ENCODE measurements at regions not wholly inside any gene's neighbourhood (a gene's known extent, or its start where the extent isn't known, plus 50 kb on each side); places are given as distances from the start of the nearest gene placed in this dataset.
"Not testable (repeated sequence)": the region's sequence is repeated elsewhere in the genome, so short reads cannot be mapped to it uniquely, and the experiment has no call there.

- intact Hi-C loops (cut with DNase I), result no loop called here
- DNase-seq, result peak in 1 of 10 donors; percentile 66
These were observed 262.2 kb downstream of the PARM1 start for GRCh38 chr4:75195111-75195510.

GRCh38 chr4:75194180-75194579, 261.3 kb downstream of the PARM1 start:
- DNase-seq, result peak in 1 of 10 donors; percentile 62
- intact Hi-C loops (cut with DNase I), result no loop called here

GRCh38 chr4:75192182-75192581, 259.3 kb downstream of the PARM1 start:
- DNase-seq; intact Hi-C loops (cut with DNase I): not testable (repeated sequence)

DNA sequence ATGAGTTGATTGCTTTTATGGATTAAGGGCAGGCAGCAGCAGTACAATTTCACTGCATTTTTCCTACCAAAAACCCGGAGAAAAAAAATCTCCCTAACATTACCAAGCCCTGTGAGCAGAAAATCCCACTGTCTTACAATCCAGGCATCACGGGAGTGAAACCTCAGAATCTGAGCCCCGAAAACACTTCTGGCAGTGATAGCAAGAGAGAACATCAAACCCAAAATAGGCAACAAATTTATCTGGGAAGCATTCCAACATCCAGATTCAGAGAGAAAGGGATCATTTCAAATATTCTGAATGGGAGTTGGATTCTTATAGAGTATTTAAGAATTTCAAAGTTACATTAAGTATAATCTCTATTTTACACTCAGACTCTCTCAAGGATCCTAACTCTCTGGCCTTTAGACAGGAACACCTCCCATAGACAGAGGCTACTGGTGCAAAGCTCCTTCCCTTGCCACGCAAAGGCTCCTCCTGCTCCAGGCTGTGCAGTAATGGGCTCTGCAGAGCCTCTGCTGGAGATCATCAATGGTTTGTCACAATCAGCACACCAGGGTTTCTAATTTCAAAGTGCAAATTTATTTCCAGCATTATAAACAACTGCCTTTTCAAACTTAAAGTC, 256.9 kb downstream of the PARM1 start:
- peak in 3 of 10 donors; percentile 33 to 85 (median 83) for DNase-seq
- intact Hi-C loops (cut with DNase I), result no loop called here

GRCh38 chr4:75180790-75181776, 248.2 kb downstream of the PARM1 start:
- intact Hi-C loops (cut with DNase I), result no loop called here
- DNase-seq, result no peak

DNA sequence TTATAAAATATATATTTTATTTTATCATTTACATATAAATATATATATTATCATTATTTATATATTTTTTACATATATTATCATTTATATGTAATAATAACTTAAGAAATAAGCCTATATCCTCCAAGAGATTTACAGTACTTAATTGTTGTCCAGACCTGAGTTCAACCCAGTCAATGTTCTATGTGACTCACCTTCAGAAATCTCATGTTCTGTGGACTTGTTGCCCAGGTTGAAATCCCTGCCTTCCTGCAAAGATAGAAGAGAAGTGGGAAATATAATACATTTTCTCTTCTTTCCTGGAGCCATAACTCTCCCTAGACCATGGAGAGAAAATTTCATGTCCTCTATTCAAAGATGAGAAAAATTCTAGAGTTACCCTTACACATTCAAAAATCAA, 247.3 kb downstream of the PARM1 start:
- intact Hi-C loops (cut with DNase I), result no loop called here
- no peak for DNase-seq

GRCh38 chr4:75179510-75179909, 246.6 kb downstream of the PARM1 start:
- DNase-seq, result no peak
- intact Hi-C loops (cut with DNase I), result no loop called here

GRCh38 chr4:75172551-75172950, 239.6 kb downstream of the PARM1 start:
- DNase-seq, result no peak
- intact Hi-C loops (cut with DNase I), result no loop called here

- intact Hi-C loops (cut with DNase I), result no loop called here
- DNase-seq, result no peak
These were observed 236.5 kb downstream of the PARM1 start for GRCh38 chr4:75169427-75169826.

GRCh38 chr4:75169020-75169419, 236.1 kb downstream of the PARM1 start:
- DNase-seq, result no peak
- intact Hi-C loops (cut with DNase I), result no loop called here

DNA sequence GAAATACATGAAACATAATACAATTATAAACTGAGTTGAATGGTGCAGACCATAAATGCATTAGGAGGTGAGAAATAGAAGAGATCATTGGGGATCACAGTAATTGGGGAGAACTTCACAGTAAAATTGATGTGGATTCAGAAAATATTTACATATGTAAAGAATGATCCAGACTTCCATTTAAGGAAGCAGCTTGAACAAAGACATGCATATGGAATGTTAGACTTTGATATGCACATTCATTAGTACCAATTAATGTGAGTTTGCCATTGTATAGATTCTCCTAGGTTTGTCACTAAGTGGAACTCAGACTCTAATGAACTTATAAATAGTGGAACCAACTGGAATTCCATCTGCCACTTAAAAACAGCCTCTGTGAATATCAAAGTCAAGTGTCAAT, 235.6 kb downstream of the PARM1 start:
- intact Hi-C loops (cut with DNase I), result no loop called here
- no peak for DNase-seq

DNA sequence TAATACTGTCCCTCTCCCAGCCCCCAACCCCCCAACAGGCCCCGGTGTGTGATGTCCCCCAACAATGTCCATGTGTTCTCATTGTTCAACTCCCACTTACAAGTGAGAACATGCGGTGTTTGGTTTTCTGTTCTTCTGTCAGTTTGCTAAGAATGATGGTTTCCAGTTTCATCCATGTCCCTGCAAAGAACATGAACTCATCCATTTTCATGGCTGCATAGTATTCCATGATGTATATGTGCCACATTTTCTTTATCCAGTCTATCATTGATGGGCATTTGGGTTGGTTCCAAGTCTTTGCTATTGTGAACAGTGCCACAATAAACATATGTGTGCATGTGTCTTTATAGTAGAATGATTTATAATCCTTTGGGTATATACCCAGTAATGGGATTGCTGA, 232.2 kb downstream of the PARM1 start:
- DNase-seq; intact Hi-C loops (cut with DNase I): not testable (repeated sequence)

- no peak for DNase-seq
These were observed 225.5 kb downstream of the PARM1 start for GRCh38 chr4:75158451-75158850.

DNA sequence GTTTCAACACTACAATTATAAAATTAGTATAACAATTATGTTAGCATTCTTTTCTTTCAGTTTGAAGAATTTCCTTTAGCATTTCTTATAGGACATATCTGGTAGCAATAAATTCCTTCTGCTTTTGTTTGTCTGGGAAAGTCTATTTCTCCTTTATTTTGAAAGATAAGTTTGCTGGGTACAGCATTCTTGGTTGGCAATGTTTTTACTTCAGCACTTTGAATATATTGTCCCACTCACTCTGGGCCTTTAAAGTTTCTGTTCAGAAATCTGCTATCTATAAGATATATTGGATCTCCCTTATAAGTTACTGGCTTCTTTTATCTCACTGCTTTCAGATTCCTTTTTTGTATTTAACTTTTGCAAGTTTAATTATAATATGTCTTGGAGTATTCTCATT, 222.1 kb downstream of the PARM1 start:
- DNase-seq, result no peak
- intact Hi-C loops (cut with DNase I), result no loop called here

More at GRCh38 chr4:75158451-75158850, 225.5 kb downstream of the PARM1 start:
- intact Hi-C loops (cut with DNase I), result no loop called here

GRCh38 chr4:75146223-75146622, 213.3 kb downstream of the PARM1 start:
- intact Hi-C loops (cut with DNase I), result no loop called here
- no peak for DNase-seq

- intact Hi-C loops (cut with DNase I), result no loop called here
These were observed 211.6 kb downstream of the PARM1 start for GRCh38 chr4:75144475-75144874.

GRCh38 chr4:75142850-75143249, 209.9 kb downstream of the PARM1 start:
- no peak for DNase-seq

More at GRCh38 chr4:75144475-75144874, 211.6 kb downstream of the PARM1 start:
- no peak for DNase-seq

DNA sequence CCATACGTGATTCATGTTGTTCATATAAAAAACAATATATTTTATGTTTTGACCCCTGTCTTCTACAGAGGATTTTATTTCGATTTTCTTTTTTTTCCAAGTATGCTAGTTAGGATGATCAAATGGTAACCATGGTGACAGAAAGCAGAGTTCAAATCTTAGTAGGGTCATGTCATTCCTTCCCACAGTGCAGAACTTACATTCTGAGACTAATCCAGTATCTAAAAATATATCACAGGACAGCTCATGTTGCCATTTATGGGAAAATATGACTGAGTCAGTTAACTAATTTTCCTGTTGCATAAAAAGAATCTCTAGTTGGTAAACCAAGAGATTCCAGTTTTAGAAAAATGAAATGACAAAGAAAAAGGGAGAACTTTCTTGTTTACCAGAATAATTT, 209.5 kb downstream of the PARM1 start:
- no peak for DNase-seq

More at GRCh38 chr4:75142850-75143249, 209.9 kb downstream of the PARM1 start:
- intact Hi-C loops (cut with DNase I), result no loop called here

GRCh38 chr4:75141162-75141561, 208.2 kb downstream of the PARM1 start:
- no peak for DNase-seq
- intact Hi-C loops (cut with DNase I), result no loop called here

More for the DNA sequence above, 209.5 kb downstream of the PARM1 start:
- intact Hi-C loops (cut with DNase I), result no loop called here

GRCh38 chr4:75137302-75137701, 204.4 kb downstream of the PARM1 start:
- intact Hi-C loops (cut with DNase I), result no loop called here
- DNase-seq, result no peak

DNA sequence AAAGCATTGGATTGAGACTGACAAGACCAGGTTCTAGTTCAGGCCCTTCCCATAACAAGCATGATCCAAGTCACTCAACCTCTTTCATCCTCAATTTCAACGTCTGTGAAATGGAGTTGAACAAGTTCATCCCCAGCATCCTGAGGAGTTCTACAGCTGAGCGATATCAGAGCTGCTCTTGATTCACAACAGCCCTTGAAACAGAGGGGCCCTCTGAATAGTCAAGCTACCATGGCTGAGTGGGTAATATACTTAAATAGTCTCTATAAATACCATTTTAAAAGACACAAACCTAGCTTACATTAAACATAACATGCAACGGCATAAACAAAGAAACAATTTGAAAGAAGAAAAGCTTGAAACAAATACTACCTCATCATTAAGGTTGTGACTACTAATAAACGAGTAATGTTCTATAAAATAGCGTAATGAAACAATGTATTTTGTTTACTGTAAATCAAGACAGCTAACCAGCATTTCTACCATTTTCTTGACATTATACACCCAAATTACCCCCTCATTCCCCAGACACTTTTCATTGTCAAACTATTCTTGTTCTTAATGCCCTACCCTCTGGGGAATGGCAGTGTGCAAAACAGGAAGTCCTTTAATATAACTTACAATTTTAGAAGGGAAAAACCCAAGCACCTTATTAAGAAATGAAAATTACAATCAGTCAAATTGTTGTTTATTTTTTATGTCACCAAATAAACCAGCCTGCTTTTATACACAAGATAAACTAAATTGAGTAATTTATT, 202.3 kb downstream of the PARM1 start:
- DNase-seq, result no peak
- intact Hi-C loops (cut with DNase I), result no loop called here

Measured in posterior cingulate gyrus (tissue), 11 donors.